H1 (cell line): ENCODE measurements at regions not wholly inside any gene's neighbourhood (a gene's known extent, or its start where the extent isn't known, plus 50 kb on each side); places are given as distances from the start of the nearest gene placed in this dataset.

Experiments used
- CTCF ChIA-PET: fragments of 300-600 bp; sonication (Branson Sonifier 250); formaldehyde crosslinking; loops from one replicate; lab custom pipeline; 2021; ENCODE audit not compliant: partially characterized antibody; lab: Charles Lee
- POLR2A ChIA-PET: fragments of 300-600 bp; sonication (Branson Sonifier 250); formaldehyde crosslinking; loops from one replicate; lab custom pipeline; 2021; ENCODE audit warnings: inconsistent platforms; ENCODE audit not compliant: partially characterized antibody; lab: Charles Lee
- DNase-seq, 2 experiments: peaks; one replicate each; pipeline versions ENCODE4 v3.0.0 to v3.0.0-alpha.2; 2010 to 2022; ENCODE audit warnings: low spot score in 2 of 2, low read depth in 1 of 2, mixed read lengths in 1 of 2
- FAIRE-seq: peaks from 2 replicates; lab custom pipeline; 2011; peaks lifted over from hg19 to GRCh38; lab: Jason Lieb, UNC
- H2AFZ ChIP-seq: 2 replicates; pipeline ENCODE4 v1.8.1; 2012; ENCODE audit warnings: low read length, inconsistent platforms
- H2AK5ac ChIP-seq: 2 replicates; pipeline ENCODE4 v1.6.1; 2013; ENCODE audit warnings: low read depth, low read length
- H2BK120ac ChIP-seq: replicated peaks from 2 replicates; pipeline ENCODE3; 2013; ENCODE audit warnings: low read depth, low read length, inconsistent platforms
- H2BK12ac ChIP-seq: 2 replicates; pipeline ENCODE4 v1.6.1; 2013; ENCODE audit warnings: low read depth, low read length
- H2BK15ac ChIP-seq: 2 replicates; pipeline ENCODE4 v1.6.1; 2013; ENCODE audit warnings: low read length
- H2BK20ac ChIP-seq: 2 replicates; pipeline ENCODE4 v1.6.1; 2013; ENCODE audit warnings: low read length
- H2BK5ac ChIP-seq: 2 replicates; pipeline ENCODE4 v1.6.1; 2013; ENCODE audit warnings: low read depth, low read length
- H3K14ac ChIP-seq: 2 replicates; pipeline ENCODE4 v1.6.1; 2013; ENCODE audit warnings: inconsistent platforms; ENCODE audit not compliant: insufficient read length
- H3K18ac ChIP-seq: 2 replicates; pipeline ENCODE4 v1.6.1; 2013; ENCODE audit warnings: low read length; ENCODE audit errors: extremely low read depth
- H3K23ac ChIP-seq: 2 replicates; pipeline ENCODE4 v1.6.1; 2013; ENCODE audit warnings: inconsistent platforms; ENCODE audit not compliant: insufficient read length
- H3K23me2 ChIP-seq: 2 replicates; pipeline ENCODE4 v1.6.1; 2013; ENCODE audit warnings: low read depth, low read length
- H3K27ac ChIP-seq: 2 replicates; pipeline ENCODE4 v1.6.1; 2011; ENCODE audit warnings: low read depth, low read length, inconsistent platforms
- H3K27me3 ChIP-seq, 4 experiments: replicated peaks in 1 of 4; 1 replicate in 1 of 4; 2 replicates in 3 of 4; pipeline versions ENCODE4 v1.6.1 to v1.8.1; 2011 to 2013; ENCODE audit warnings: low read length in 3 of 4, mild to moderate bottlenecking in 3 of 4, inconsistent platforms in 2 of 4, mixed read lengths in 2 of 4, moderate library complexity in 1 of 4; ENCODE audit not compliant: control insufficient read depth in 3 of 4, insufficient read depth in 3 of 4; ENCODE audit errors: extremely low read depth in 1 of 4
- H3K36me3 ChIP-seq, 4 experiments: 2 replicates each; pipeline versions ENCODE4 v1.6.1 to v1.8.1; 2011 to 2013; ENCODE audit warnings: mild to moderate bottlenecking in 4 of 4, low read length in 3 of 4, moderate library complexity in 2 of 4, control low read depth in 1 of 4, inconsistent platforms in 1 of 4; ENCODE audit not compliant: insufficient read depth in 4 of 4, control insufficient read depth in 2 of 4
- H3K4ac ChIP-seq: replicated peaks from 2 replicates; pipeline ENCODE3; 2013; ENCODE audit warnings: low read length, low read depth, mixed read lengths, inconsistent platforms; ENCODE audit not compliant: insufficient read length
- H3K4me1 ChIP-seq, 4 experiments: replicated peaks in 1 of 4; 1 replicate in 1 of 4; 2 replicates in 3 of 4; pipeline versions ENCODE4 v1.6.1 to v1.8.1; 2011 to 2013; ENCODE audit warnings: low read length in 3 of 4, inconsistent platforms in 2 of 4, mixed read lengths in 1 of 4; ENCODE audit not compliant: insufficient read depth in 4 of 4, control insufficient read depth in 3 of 4
- H3K4me2 ChIP-seq, 2 experiments: 2 replicates each; pipeline versions ENCODE4 v1.6.1 to v1.8.1; 2011 to 2013; ENCODE audit warnings: low read depth in 2 of 2, low read length in 2 of 2, control low read depth in 1 of 2, inconsistent platforms in 1 of 2, mild to moderate bottlenecking in 1 of 2; ENCODE audit not compliant: insufficient read depth in 1 of 2
- H3K4me3 ChIP-seq, 4 experiments: fragments of 200-600, 300-600 bp in 1 of 4; sonication (generic), shearing (Covaris generic), sonication (Bioruptor Twin) in 1 of 4; 2 replicates each; pipeline versions ENCODE4 v1.5.1 to v1.8.1; 2011 to 2016; ENCODE audit warnings: low read length in 4 of 4, low read depth in 3 of 4, control low read depth in 2 of 4, inconsistent platforms in 2 of 4, mild to moderate bottlenecking in 2 of 4, mixed read lengths in 1 of 4, moderate library complexity in 1 of 4; ENCODE audit not compliant: insufficient read depth in 2 of 4; ENCODE audit errors: extremely low read depth in 1 of 4
- H3K56ac ChIP-seq: replicated peaks from 2 replicates; pipeline ENCODE3; 2013; ENCODE audit warnings: low read depth, mild to moderate bottlenecking, mixed read lengths, low read length, inconsistent platforms; ENCODE audit not compliant: insufficient read length
- H3K79me1 ChIP-seq: 2 replicates; pipeline ENCODE4 v1.6.1; 2013; ENCODE audit warnings: low read depth, low read length, control low read depth
- H3K79me2 ChIP-seq, 2 experiments: 2 replicates each; pipeline versions ENCODE4 v1.6.1 to v1.8.1; 2012 to 2013; ENCODE audit warnings: low read length in 2 of 2, mild to moderate bottlenecking in 2 of 2, inconsistent platforms in 1 of 2; ENCODE audit not compliant: insufficient read depth in 2 of 2, control insufficient read depth in 1 of 2
- H3K9ac ChIP-seq, 4 experiments: replicated peaks in 1 of 4; 1 replicate in 1 of 4; 2 replicates in 3 of 4; pipeline versions ENCODE4 v1.6.1 to v1.8.1; 2011 to 2013; ENCODE audit warnings: low read depth in 3 of 4, low read length in 3 of 4, control low read depth in 2 of 4, mild to moderate bottlenecking in 2 of 4, moderate library complexity in 2 of 4, inconsistent platforms in 1 of 4; ENCODE audit errors: extremely low read depth in 1 of 4
- H3K9me3 ChIP-seq, 2 experiments: 2 replicates each; pipeline versions ENCODE4 v1.6.1 to v1.8.1; 2012 to 2013; ENCODE audit warnings: mild to moderate bottlenecking in 2 of 2, moderate library complexity in 2 of 2, control low read depth in 1 of 2, inconsistent platforms in 1 of 2, low read depth in 1 of 2, low read length in 1 of 2, mixed read lengths in 1 of 2; ENCODE audit not compliant: insufficient read depth in 2 of 2
- H4K20me1 ChIP-seq, 2 experiments: replicated peaks in 1 of 2; 2 replicates each; pipeline versions ENCODE3 to v1.8.1; 2011 to 2013; ENCODE audit warnings: inconsistent platforms in 2 of 2, low read length in 2 of 2, mild to moderate bottlenecking in 1 of 2; ENCODE audit not compliant: insufficient read depth in 2 of 2, control insufficient read depth in 1 of 2
- H4K5ac ChIP-seq: 2 replicates; pipeline ENCODE4 v1.6.1; 2013; ENCODE audit warnings: low read length, low read depth, mixed read lengths, inconsistent platforms; ENCODE audit not compliant: insufficient read length
- H4K8ac ChIP-seq: 2 replicates; pipeline ENCODE4 v1.8.0; 2013; ENCODE audit warnings: mild to moderate bottlenecking, moderate library complexity, low read length, inconsistent platforms; ENCODE audit not compliant: insufficient read depth; ENCODE audit errors: extremely low read depth
- H4K91ac ChIP-seq: replicated peaks from 2 replicates; pipeline ENCODE3; 2013; ENCODE audit warnings: low read length, mixed read lengths, inconsistent platforms; ENCODE audit not compliant: insufficient read length
- ATF2 ChIP-seq: IDR thresholded peaks from 2 replicates; pipeline ENCODE4 v1.6.1; 2012; ENCODE audit warnings: low read length, inconsistent platforms
- BCL11A ChIP-seq, 2 experiments: IDR thresholded peaks; one replicate each; pipeline ENCODE4 v1.6.1; 2011; ENCODE audit warnings: low read depth in 2 of 2, low read length in 2 of 2, mild to moderate bottlenecking in 2 of 2
- CTCF ChIP-seq, 3 experiments: IDR thresholded peaks; 1 replicate in 2 of 3; 2 replicates in 1 of 3; pipeline versions ENCODE4 v1.5.1 to v1.6.1; 2011; ENCODE audit warnings: low read length in 3 of 3, mild to moderate bottlenecking in 3 of 3, inconsistent platforms in 2 of 3, low read depth in 1 of 3, moderate library complexity in 1 of 3; ENCODE audit not compliant: insufficient read depth in 1 of 3; ENCODE audit errors: control extremely low read depth in 1 of 3
- FOSL1 ChIP-seq: IDR thresholded peaks from 2 replicates; pipeline ENCODE4 v1.6.1; 2011; ENCODE audit warnings: mild to moderate bottlenecking, low read depth, low read length, moderate library complexity; ENCODE audit not compliant: insufficient read depth
- GABPA ChIP-seq: IDR thresholded peaks from 2 replicates; pipeline ENCODE4 v1.6.1; 2011; ENCODE audit warnings: mild to moderate bottlenecking, low read length, moderate library complexity, borderline replicate concordance; ENCODE audit not compliant: insufficient read depth
- HDAC6 ChIP-seq: IDR thresholded peaks from one replicate; pipeline ENCODE4 v1.7.1; 2012; ENCODE audit warnings: low read depth, mild to moderate bottlenecking, inconsistent platforms, low read length, moderate library complexity
- MAX ChIP-seq: IDR thresholded peaks from 2 replicates; pipeline ENCODE4 v1.6.1; 2012; ENCODE audit warnings: inconsistent platforms
- POLR2A ChIP-seq, 2 experiments: IDR thresholded peaks; 1 replicate in 1 of 2; 2 replicates in 1 of 2; pipeline ENCODE4 v1.6.1; 2011; ENCODE audit warnings: low read depth in 2 of 2, low read length in 2 of 2, mild to moderate bottlenecking in 2 of 2; ENCODE audit errors: control extremely low read depth in 1 of 2
- RBBP5 ChIP-seq: IDR thresholded peaks from 2 replicates; pipeline ENCODE4 v1.7.1; 2012; ENCODE audit warnings: low read depth, mild to moderate bottlenecking, inconsistent platforms, low read length, moderate library complexity, borderline replicate concordance
- SP1 ChIP-seq: IDR thresholded peaks from 2 replicates; pipeline ENCODE4 v1.6.1; 2011; ENCODE audit warnings: low read depth, low read length
- TAF1 ChIP-seq: IDR thresholded peaks from 2 replicates; pipeline ENCODE4 v1.6.1; 2011; ENCODE audit warnings: mild to moderate bottlenecking, low read depth, low read length
- WGBS, 2 experiments: shearing (Covaris generic) in 1 of 2; methylation state at CpG; one replicate each; pipeline versions ENCODE4 v1.1.6 to v1.1.7; 2013 to 2015; ENCODE audit warnings: low lambda C conversion rate in 2 of 2, mixed read lengths in 2 of 2, inconsistent platforms in 1 of 2, low coverage in 1 of 2, missing lambda C conversion rate in 1 of 2; ENCODE audit not compliant: insufficient replicate concordance in 2 of 2, insufficient coverage in 1 of 2, insufficient read length in 1 of 2; ENCODE audit errors: extremely low coverage in 1 of 2, missing lambda C conversion rate in 1 of 2; 5-methylcytosine and 5-hydroxymethylcytosine counted together

- Histone ChIP-seq H2BK15ac (no peak overlapping the region), H2BK20ac (no peak overlapping the region), H4K5ac (no peak overlapping the region), H2AFZ (no peak overlapping the region), H3K27ac (no peak overlapping the region), H3K4me1 (no peaks in the 10 kb centered on the region), H4K20me1 (peaks cover 0 to under 1% of the 10 kb centered on the region in 2 experiments), H3K36me3 (peaks cover 0 to 2% (median 0%) of the 10 kb centered on the region in 4 experiments; a peak in 1 of 8 replicates), H3K9ac (no peak overlapping the region), H3K4me3 (no peak overlapping the region), H3K23ac (no peak overlapping the region), H2BK120ac (no peak overlapping the region), H3K4me2 (no peak overlapping the region), H3K79me1 (no peaks in the 10 kb centered on the region), H2BK12ac (no peak overlapping the region), H3K4ac (no peak overlapping the region), H3K9me3 (peaks cover 13% of the 10 kb centered on the region in 2 experiments), H3K23me2 (peaks cover under 1% of the 10 kb centered on the region; the same call in 1 of the 2 replicates), H4K8ac (no peak overlapping the region), H4K91ac (no peak overlapping the region), H2AK5ac (no peak overlapping the region), H3K56ac (no peak overlapping the region), H3K14ac (no peak overlapping the region), H3K18ac (no peak overlapping the region), H2BK5ac (no peak overlapping the region), H3K27me3 (no peaks in the 10 kb centered on the region), H3K79me2 (no peaks in the 10 kb centered on the region)
- DNase-seq (no peak), FAIRE-seq (no peak)
- ChIA-PET POLR2A (no interaction called here), CTCF (no interaction called here)
- 87 to 100% methylated on average over 2 to 5 of the region's 5 CpGs for WGBS, 2 experiments
- no peak for TF ChIP-seq HDAC6
- no peak for TF ChIP-seq TAF1
- TF ChIP-seq SP1 = no peak
- TF ChIP-seq BCL11A (IDR thresholded peaks at IDR 0.05; ENCODE audit: low read depth in 2 of 2, low read length in 2 of 2) = no peak
- TF ChIP-seq GABPA = no peak
- TF ChIP-seq ATF2 = no peak
- no peak for TF ChIP-seq POLR2A (IDR thresholded peaks at IDR 0.05; ENCODE audit: control extremely low read depth in 1 of 2, low read depth in 2 of 2, low read length in 2 of 2)
- TF ChIP-seq RBBP5 = no peak
- no peak for TF ChIP-seq MAX
- TF ChIP-seq FOSL1 = no peak
- no peak for TF ChIP-seq CTCF (IDR thresholded peaks at IDR 0.05; ENCODE audit: control extremely low read depth in 1 of 3, insufficient read depth in 1 of 3, low read depth in 1 of 3, low read length in 3 of 3)
These were observed 336.1 kb downstream of the DRD1 start for GRCh38 chr5:175107865-175108264.
